K562 (cell line): ENCODE measurements at regions not wholly inside any gene's neighbourhood (a gene's known extent, or its start where the extent isn't known, plus 50 kb on each side); places are given as distances from the start of the nearest gene placed in this dataset.

Source experiments
- ATAC-seq: fragments of 200-7000 bp; cut with Tn5 transposase; 3 replicates; pipeline ENCODE4 v1.9.1; 2020; ENCODE audit warnings: moderate library complexity
- BruUV-seq: library from RNA; stranded (reverse); fragments of 400-500 nt; replicated peaks from 2 replicates; lab custom pipeline; 2021; lab: Mats Ljungman, UMichigan
- CTCF ChIA-PET: fragments of 300-600 bp; formaldehyde crosslinking; extraction: SDS; loops from one replicate; lab custom pipeline; 2021; ENCODE audit warnings: low intra/inter-chr PET ratio; lab: Yijun Ruan, JAX
- POLR2A ChIA-PET: fragments of 300-600, 350-650 bp; sonication (Branson Sonifier 250); formaldehyde crosslinking; extraction: SDS; loops from one replicate; lab custom pipeline; 2021; ENCODE audit warnings: antibody characterized with exemption, inconsistent platforms; lab: Yijun Ruan, JAX
- DNase-seq, 4 experiments: peaks; one replicate each; pipeline versions ENCODE4 v3.0.0 to v3.0.0-alpha.2; 2011 to 2018; ENCODE audit warnings: low spot score in 3 of 4, mixed read lengths in 3 of 4; ENCODE audit errors: extremely low read depth in 1 of 4
- FAIRE-seq: peaks from 2 replicates; lab custom pipeline; 2011; peaks lifted over from hg19 to GRCh38; lab: Jason Lieb, UNC
- H2AFZ ChIP-seq: 2 replicates; pipeline ENCODE4 v1.6.0; 2011; ENCODE audit warnings: low read depth, low read length, control low read depth, inconsistent platforms
- H3K27ac ChIP-seq: fragments of 200-600 bp; 3 replicates; pipeline ENCODE4 v1.8.0; 2011; ENCODE audit warnings: low read depth, mild to moderate bottlenecking, control low read depth, inconsistent platforms, low read length, moderate library complexity, mixed read lengths; ENCODE audit errors: extremely low read depth
- H3K27me3 ChIP-seq, 2 experiments: fragments of 300-600 bp in 1 of 2; 2 replicates in 1 of 2; 3 replicates in 1 of 2; pipeline versions ENCODE4 v1.6.0 to v1.8.0; 2011; ENCODE audit warnings: inconsistent platforms in 2 of 2, low read length in 2 of 2, mild to moderate bottlenecking in 1 of 2, mixed read lengths in 1 of 2, moderate library complexity in 1 of 2; ENCODE audit not compliant: control insufficient read depth in 2 of 2, insufficient read depth in 2 of 2
- H3K36me3 ChIP-seq: fragments of 300-600 bp; 3 replicates; pipeline ENCODE4 v1.8.0; 2011; ENCODE audit warnings: mild to moderate bottlenecking, low read length, inconsistent platforms; ENCODE audit not compliant: control insufficient read depth, insufficient read depth
- H3K4me1 ChIP-seq, 2 experiments: fragments of 200-600 bp in 1 of 2; replicated peaks in 1 of 2; 2 replicates in 1 of 2; 3 replicates in 1 of 2; pipeline versions ENCODE4 v1.5.1 to v1.8.0; 2011; ENCODE audit warnings: inconsistent platforms in 2 of 2, low read length in 2 of 2, mild to moderate bottlenecking in 1 of 2, mixed read lengths in 1 of 2, moderate library complexity in 1 of 2; ENCODE audit not compliant: control insufficient read depth in 2 of 2, insufficient read depth in 2 of 2
- H3K4me2 ChIP-seq: 2 replicates; pipeline ENCODE4 v1.6.1; 2011; ENCODE audit warnings: low read length, control low read depth, inconsistent platforms, mixed read lengths; ENCODE audit not compliant: insufficient read depth
- H3K4me3 ChIP-seq: fragments of 200-600 bp; sonication (generic), shearing (Covaris generic); 2 replicates; pipeline ENCODE4 v1.5.1; 2016; ENCODE audit warnings: control low read depth, inconsistent platforms
- H3K79me2 ChIP-seq: fragments of 200-600 bp; 3 replicates; pipeline ENCODE4 v1.8.0; 2011; ENCODE audit warnings: low read length, inconsistent platforms; ENCODE audit not compliant: control insufficient read depth, insufficient read depth
- H3K9ac ChIP-seq, 2 experiments: 2 replicates each; pipeline versions ENCODE4 v1.6.0 to v1.6.1; 2011; ENCODE audit warnings: low read depth in 2 of 2, low read length in 2 of 2, control low read depth in 1 of 2, inconsistent platforms in 1 of 2, mild to moderate bottlenecking in 1 of 2, mixed read lengths in 1 of 2; ENCODE audit not compliant: insufficient read depth in 1 of 2
- H3K9me1 ChIP-seq: one replicate; pipeline ENCODE4 v1.6.0; 2011; ENCODE audit warnings: inconsistent platforms, mild to moderate bottlenecking, low read length, moderate library complexity; ENCODE audit not compliant: control insufficient read depth, insufficient read depth
- H3K9me3 ChIP-seq: replicated peaks from 2 replicates; pipeline ENCODE4 v1.5.1; 2011; ENCODE audit warnings: low read depth, low read length, inconsistent platforms; ENCODE audit not compliant: control insufficient read depth, insufficient read depth
- H4K20me1 ChIP-seq: replicated peaks from 2 replicates; pipeline ENCODE4 v1.6.1; 2011; ENCODE audit warnings: low read length, inconsistent platforms, mixed read lengths; ENCODE audit not compliant: control insufficient read depth, insufficient read depth
- CBX8 ChIP-seq: fragments of 200-600 bp; sonication (generic); IDR thresholded peaks from 2 replicates; pipeline ENCODE4 v1.6.1; 2012; ENCODE audit warnings: borderline replicate concordance, mixed run types, low read depth, mild to moderate bottlenecking, moderate library complexity, mixed read lengths, low read length, control low read depth, inconsistent platforms; ENCODE audit not compliant: poor library complexity, severe bottlenecking; ENCODE audit errors: extremely low read depth
- EP300 ChIP-seq: IDR thresholded peaks from 2 replicates; pipeline ENCODE4 v1.6.1; 2012; ENCODE audit warnings: low read length, improper control_type of control experiment
- PTBP1 ChIP-seq: fragments of 200-400 bp; formaldehyde crosslinking; IDR thresholded peaks from 2 replicates; pipeline ENCODE4 v1.6.1; 2017; ENCODE audit warnings: low read depth, low read length
- RBFOX2 ChIP-seq: fragments of 200-400 bp; formaldehyde crosslinking; IDR thresholded peaks from 2 replicates; pipeline ENCODE4 v1.6.1; 2017; ENCODE audit warnings: low read depth, mild to moderate bottlenecking, low read length, moderate library complexity
- TAF15 ChIP-seq: fragments of 200-400 bp; formaldehyde crosslinking; IDR thresholded peaks from 2 replicates; pipeline ENCODE4 v1.6.1; 2017; ENCODE audit warnings: mild to moderate bottlenecking, low read depth, low read length, moderate library complexity
- ZBTB33 ChIP-seq: sonication (generic); formaldehyde crosslinking; IDR thresholded peaks from 2 replicates; pipeline ENCODE4 v1.8.1; 2023; ENCODE audit warnings: mild to moderate bottlenecking, missing genetic modification reagents
- ZC3H4 ChIP-seq: sonication (generic); formaldehyde crosslinking; IDR thresholded peaks from 2 replicates; pipeline ENCODE4 v1.9.0; 2021; ENCODE audit warnings: missing genetic modification reagents, borderline replicate concordance
- ZNF140 ChIP-seq: fragments of 250-450 bp; sonication (Bioruptor Pico); IDR thresholded peaks from 2 replicates; pipeline ENCODE4 v1.8.0; 2021; ENCODE audit warnings: moderate library complexity, mild to moderate bottlenecking, inconsistent platforms
- in situ Hi-C: fragments of 300-500 bp; cut with MboI; formaldehyde crosslinking; loops from 4 replicates; pipeline ENCODE4 v1.15.0; 2018; ENCODE audit warnings: inconsistent platforms, mixed read lengths
- intact Hi-C: fragments of 100-400 bp; cut with micrococcal nuclease; formaldehyde crosslinking; loops from 2 replicates; pipeline ENCODE4 v1.14.2; 2022

- no TSS peak for BruUV-seq
- no peak overlapping the region for H3K9ac ChIP-seq
- POLR2A ChIA-PET = no interaction called here
- H3K4me3 ChIP-seq = no peak overlapping the region
- H3K9me1 ChIP-seq = no peaks in the 10 kb centered on the region
- no peak for TF ChIP-seq TAF15
- no peak for TF ChIP-seq PTBP1
- no peak for TF ChIP-seq CBX8
- TF ChIP-seq EP300 = no peak
- TF ChIP-seq RBFOX2 = no peak
- TF ChIP-seq ZBTB33 (CRISPR knock-in tag) = no peak
- no peak for TF ChIP-seq ZC3H4 (CRISPR knock-in tag)
- no peak for TF ChIP-seq ZNF140 (CRISPR knock-in tag)
- TF ChIP-seq, all 486 proteins: peak for 0
- Histone ChIP-seq H2AFZ (no peak overlapping the region), H3K9me3 (no peaks in the 10 kb centered on the region; the same call in 1 of the 2 replicates), H4K20me1 (no peaks in the 10 kb centered on the region), H3K36me3 (no peaks in the 10 kb centered on the region), H3K79me2 (no peaks in the 10 kb centered on the region), H3K27ac (no peak overlapping the region), H3K27me3 (no peaks in the 10 kb centered on the region), H3K4me1 (no peaks in the 10 kb centered on the region), H3K4me2 (no peak overlapping the region)
- intact Hi-C loops = no loop called here
- CTCF ChIA-PET = no interaction called here
- no peak for FAIRE-seq
- no peak for ATAC-seq
- no peak for DNase-seq
- in situ Hi-C loops = no loop called here
Measured at GRCh38 chr2:145267451-145267850, 747.5 kb upstream of the ZEB2 start.
